Keratinocyte (primary cell): ENCODE measurements at regions not wholly inside any gene's neighbourhood (a gene's known extent, or its start where the extent isn't known, plus 50 kb on each side); places are given as distances from the start of the nearest gene placed in this dataset.

Source experiments
- DNase-seq: peaks from one replicate; pipeline ENCODE4 v3.0.0-alpha.2; 2011; ENCODE audit warnings: low read depth, missing footprints, low spot score
- FAIRE-seq: peaks from 2 replicates; lab custom pipeline; 2011; peaks lifted over from hg19 to GRCh38; lab: Jason Lieb, UNC
- H2AFZ ChIP-seq: 2 replicates; pipeline ENCODE4 v1.6.0; 2012; ENCODE audit warnings: low read length, control low read depth, inconsistent platforms; ENCODE audit not compliant: control insufficient read depth
- H3K27ac ChIP-seq: 2 replicates; pipeline ENCODE4 v1.5.1; 2011; ENCODE audit warnings: low read length; ENCODE audit not compliant: control insufficient read depth, insufficient read depth
- H3K27me3 ChIP-seq: 3 replicates; pipeline ENCODE4 v1.6.0; 2011; ENCODE audit warnings: low read length; ENCODE audit not compliant: control insufficient read depth, insufficient read depth; ENCODE audit errors: extremely low read depth
- H3K36me3 ChIP-seq, 2 experiments: 2 replicates in 1 of 2; 3 replicates in 1 of 2; pipeline ENCODE4 v1.5.1; 2011; ENCODE audit warnings: low read length in 2 of 2, mild to moderate bottlenecking in 1 of 2; ENCODE audit not compliant: control insufficient read depth in 2 of 2, insufficient read depth in 2 of 2; ENCODE audit errors: extremely low read depth in 1 of 2
- H3K4me1 ChIP-seq: 3 replicates; pipeline ENCODE4 v1.5.1; 2011; ENCODE audit warnings: low read length; ENCODE audit not compliant: control insufficient read depth, insufficient read depth; ENCODE audit errors: extremely low read depth
- H3K4me2 ChIP-seq: 3 replicates; pipeline ENCODE4 v1.6.0; 2011; ENCODE audit warnings: low read depth, low read length; ENCODE audit not compliant: control insufficient read depth, insufficient read depth; ENCODE audit errors: extremely low read depth
- H3K4me3 ChIP-seq, 3 experiments: fragments of 200-600 bp in 1 of 3; sonication (generic) in 1 of 3; 2 replicates in 2 of 3; 3 replicates in 1 of 3; pipeline ENCODE4 v1.5.1; 2011 to 2016; ENCODE audit warnings: low read length in 3 of 3, mild to moderate bottlenecking in 3 of 3, control low read depth in 2 of 3, inconsistent platforms in 1 of 3, low read depth in 1 of 3, mixed read lengths in 1 of 3, mixed run types in 1 of 3, moderate library complexity in 1 of 3; ENCODE audit not compliant: control insufficient read depth in 2 of 3, insufficient read depth in 2 of 3; ENCODE audit errors: extremely low read depth in 1 of 3
- H3K79me2 ChIP-seq: 2 replicates; pipeline ENCODE4 v1.6.0; 2012; ENCODE audit warnings: low read length; ENCODE audit not compliant: control insufficient read depth, insufficient read depth
- H3K9ac ChIP-seq: 3 replicates; pipeline ENCODE4 v1.6.0; 2011; ENCODE audit warnings: low read length; ENCODE audit not compliant: control insufficient read depth, insufficient read depth; ENCODE audit errors: extremely low read depth
- H3K9me1 ChIP-seq: 3 replicates; pipeline ENCODE4 v1.6.0; 2011; ENCODE audit warnings: low read length; ENCODE audit not compliant: control insufficient read depth, insufficient read depth; ENCODE audit errors: extremely low read depth
- H3K9me3 ChIP-seq: 2 replicates; pipeline ENCODE4 v1.5.1; 2012; ENCODE audit warnings: low read depth, low read length; ENCODE audit not compliant: control insufficient read depth
- H4K20me1 ChIP-seq: 3 replicates; pipeline ENCODE4 v1.6.0; 2011; ENCODE audit warnings: low read length; ENCODE audit not compliant: control insufficient read depth, insufficient read depth; ENCODE audit errors: extremely low read depth
- CTCF ChIP-seq, 3 experiments: IDR thresholded peaks in 1 of 3; conservative IDR thresholded peaks in 1 of 3; optimal IDR thresholded peaks in 1 of 3; 2 replicates in 2 of 3; 3 replicates in 1 of 3; pipeline versions ENCODE3 to v1.5.1; 2011; ENCODE audit warnings: low read length in 3 of 3, mild to moderate bottlenecking in 3 of 3, moderate library complexity in 2 of 3, control low read depth in 1 of 3, inconsistent platforms in 1 of 3; ENCODE audit not compliant: insufficient read depth in 2 of 3; ENCODE audit errors: extremely low read depth in 1 of 3
- EZH2 ChIP-seq: IDR thresholded peaks from one replicate; pipeline ENCODE4 v1.6.1; 2012; ENCODE audit warnings: inconsistent platforms, mild to moderate bottlenecking, low read length, moderate library complexity
- dilution Hi-C: fragments of 300-500 bp; cut with MboI; formaldehyde crosslinking; loops from one replicate; pipeline ENCODE4 v1.7.0; 2020; ENCODE audit warnings: low sequenced_read_pairs; ENCODE audit not compliant: extremely low pct_ligation_motif_present

GRCh38 chr1:193543259-193543658, 356.8 kb upstream of the B3GALT2 start:
- H3K4me2 ChIP-seq: no peak overlapping the region
- H3K4me3 ChIP-seq: no peak overlapping the region
- no peaks in the 10 kb centered on the region for H3K36me3 ChIP-seq
- no peaks in the 10 kb centered on the region for H3K9me3 ChIP-seq
- dilution Hi-C loops: no loop called here
- H3K27me3 ChIP-seq: no peaks in the 10 kb centered on the region
- H3K9me1 ChIP-seq: no peaks in the 10 kb centered on the region
- no peak overlapping the region for H2AFZ ChIP-seq
- H3K79me2 ChIP-seq: no peaks in the 10 kb centered on the region
- DNase-seq (no peak), FAIRE-seq (no peak)
- H4K20me1 ChIP-seq: no peaks in the 10 kb centered on the region
- H3K4me1 ChIP-seq: no peaks in the 10 kb centered on the region
- H3K27ac ChIP-seq: no peak overlapping the region
- TF ChIP-seq EZH2 (no peak), CTCF (optimal IDR thresholded peaks at IDR 0.05 in 1 of 3, IDR thresholded peaks at IDR 0.05 in 1 of 3, conservative IDR thresholded peaks at IDR 0.05 in 1 of 3; ENCODE audit: extremely low read depth in 1 of 3, insufficient read depth in 2 of 3, low read length in 3 of 3) (no peak)
- H3K9ac ChIP-seq: no peak overlapping the region

GRCh38 chr1:193542690-193543089, 356.3 kb upstream of the B3GALT2 start:
- no peaks in the 10 kb centered on the region for H3K36me3 ChIP-seq
- FAIRE-seq (no peak), DNase-seq (no peak)
- H3K9me3 ChIP-seq: no peaks in the 10 kb centered on the region
- H3K27me3 ChIP-seq: no peaks in the 10 kb centered on the region
- no peak overlapping the region for H3K4me2 ChIP-seq
- no peak for TF ChIP-seq CTCF (optimal IDR thresholded peaks at IDR 0.05 in 1 of 3, IDR thresholded peaks at IDR 0.05 in 1 of 3, conservative IDR thresholded peaks at IDR 0.05 in 1 of 3; ENCODE audit: extremely low read depth in 1 of 3, insufficient read depth in 2 of 3, low read length in 3 of 3)
- H3K9me1 ChIP-seq: no peaks in the 10 kb centered on the region
- no peak overlapping the region for H2AFZ ChIP-seq
- H3K9ac ChIP-seq: no peak overlapping the region
- no peaks in the 10 kb centered on the region for H3K4me1 ChIP-seq
- H3K27ac ChIP-seq: no peak overlapping the region
- H3K79me2 ChIP-seq: no peaks in the 10 kb centered on the region
- no peaks in the 10 kb centered on the region for H4K20me1 ChIP-seq
- H3K4me3 ChIP-seq: no peak overlapping the region
- dilution Hi-C loops: no loop called here
